Neutrophil (primary cell): ENCODE measurements at regions not wholly inside any gene's neighbourhood (a gene's known extent, or its start where the extent isn't known, plus 50 kb on each side); places are given as distances from the start of the nearest gene placed in this dataset.

ENCODE experiments used
- H3K27ac ChIP-seq: fragments of 200-600 bp; sonication (generic); 2 replicates; pipeline ENCODE4 v1.5.1; 2016; ENCODE audit warnings: mild to moderate bottlenecking, moderate library complexity
- H3K27me3 ChIP-seq: fragments of 200-600 bp; sonication (generic); 2 replicates; pipeline ENCODE4 v1.6.0; 2016; ENCODE audit warnings: mild to moderate bottlenecking
- H3K36me3 ChIP-seq: fragments of 200-600 bp; sonication (generic); 2 replicates; pipeline ENCODE4 v1.5.1; 2017
- H3K4me1 ChIP-seq, 2 experiments: fragments of 200-600 bp in 1 of 2; sonication (generic) in 1 of 2; 1 replicate in 1 of 2; 2 replicates in 1 of 2; pipeline versions ENCODE4 v1.5.1 to v1.6.1; 2013 to 2016; ENCODE audit warnings: low read depth in 1 of 2, low read length in 1 of 2, mild to moderate bottlenecking in 1 of 2, moderate library complexity in 1 of 2; ENCODE audit not compliant: control insufficient read depth in 1 of 2, insufficient read depth in 1 of 2
- H3K4me3 ChIP-seq, 2 experiments: fragments of 200-600 bp in 1 of 2; sonication (generic) in 1 of 2; 1 replicate in 1 of 2; 2 replicates in 1 of 2; pipeline ENCODE4 v1.5.1; 2013 to 2016; ENCODE audit warnings: low read depth in 1 of 2, low read length in 1 of 2, mild to moderate bottlenecking in 1 of 2, moderate library complexity in 1 of 2
- H3K9me3 ChIP-seq: fragments of 200-600 bp; sonication (generic); 2 replicates; pipeline ENCODE4 v1.5.1; 2016
- CTCF ChIP-seq: fragments of 200-600 bp; sonication (generic); IDR thresholded peaks from 2 replicates; pipeline ENCODE4 v1.5.1; 2016; ENCODE audit warnings: antibody characterized with exemption

- no peaks in the 10 kb centered on the region for H3K9me3 ChIP-seq
- TF ChIP-seq CTCF: no peak
Measured at GRCh38 chr17:72563952-72564351, 443.1 kb downstream of the SOX9 start.

GRCh38 chr17:72565006-72565405 is 444.2 kb downstream of the SOX9 start:
- Histone ChIP-seq H3K27ac (no peak overlapping the region), H3K9me3 (no peaks in the 10 kb centered on the region), H3K4me3 (no peak overlapping the region), H3K27me3 (peaks cover 23% of the 10 kb centered on the region), H3K4me1 (no peaks in the 10 kb centered on the region), H3K36me3 (no peaks in the 10 kb centered on the region)
- no peak for TF ChIP-seq CTCF

More at GRCh38 chr17:72563952-72564351, 443.1 kb downstream of the SOX9 start:
- Histone ChIP-seq H3K4me1 (no peaks in the 10 kb centered on the region), H3K4me3 (no peak overlapping the region), H3K27me3 (peaks cover 14% of the 10 kb centered on the region), H3K27ac (no peak overlapping the region), H3K36me3 (no peaks in the 10 kb centered on the region)

GRCh38 chr17:72565758-72566157 is 444.9 kb downstream of the SOX9 start:
- no peaks in the 10 kb centered on the region for H3K36me3 ChIP-seq
- TF ChIP-seq CTCF: no peak

GRCh38 chr17:72566671-72567484 is 446.1 kb downstream of the SOX9 start:
- Histone ChIP-seq H3K4me1 (no peaks in the 10 kb centered on the region), H3K27ac (no peak overlapping the region)

More at GRCh38 chr17:72565758-72566157, 444.9 kb downstream of the SOX9 start:
- no peak overlapping the region for H3K4me3 ChIP-seq
- no peak overlapping the region for H3K27ac ChIP-seq
- H3K27me3 ChIP-seq: peaks cover 23% of the 10 kb centered on the region
- no peaks in the 10 kb centered on the region for H3K9me3 ChIP-seq
- no peaks in the 10 kb centered on the region for H3K4me1 ChIP-seq

GRCh38 chr17:72567774-72568173 is 447.0 kb downstream of the SOX9 start:
- Histone ChIP-seq H3K4me3 (no peak overlapping the region), H3K4me1 (no peaks in the 10 kb centered on the region), H3K36me3 (no peaks in the 10 kb centered on the region), H3K9me3 (no peaks in the 10 kb centered on the region), H3K27ac (no peak overlapping the region), H3K27me3 (peaks cover 23% of the 10 kb centered on the region)
- no peak for TF ChIP-seq CTCF

More at GRCh38 chr17:72566671-72567484, 446.1 kb downstream of the SOX9 start:
- Histone ChIP-seq H3K36me3 (no peaks in the 10 kb centered on the region), H3K9me3 (no peaks in the 10 kb centered on the region), H3K4me3 (no peak overlapping the region), H3K27me3 (peaks cover 23% of the 10 kb centered on the region)
- no peak for TF ChIP-seq CTCF
